GM12892 (cell line): ENCODE measurements at regions not wholly inside any gene's neighbourhood (a gene's known extent, or its start where the extent isn't known, plus 50 kb on each side); places are given as distances from the start of the nearest gene placed in this dataset.

Source experiments
- POLR2A ChIP-seq: IDR thresholded peaks from 2 replicates; pipeline ENCODE4 v1.6.1; 2011; ENCODE audit warnings: low read depth, low read length, control low read depth
- TAF1 ChIP-seq: IDR thresholded peaks from 2 replicates; pipeline ENCODE4 v1.6.1; 2011; ENCODE audit warnings: low read depth, mild to moderate bottlenecking, control low read depth, low read length, borderline replicate concordance

DNA sequence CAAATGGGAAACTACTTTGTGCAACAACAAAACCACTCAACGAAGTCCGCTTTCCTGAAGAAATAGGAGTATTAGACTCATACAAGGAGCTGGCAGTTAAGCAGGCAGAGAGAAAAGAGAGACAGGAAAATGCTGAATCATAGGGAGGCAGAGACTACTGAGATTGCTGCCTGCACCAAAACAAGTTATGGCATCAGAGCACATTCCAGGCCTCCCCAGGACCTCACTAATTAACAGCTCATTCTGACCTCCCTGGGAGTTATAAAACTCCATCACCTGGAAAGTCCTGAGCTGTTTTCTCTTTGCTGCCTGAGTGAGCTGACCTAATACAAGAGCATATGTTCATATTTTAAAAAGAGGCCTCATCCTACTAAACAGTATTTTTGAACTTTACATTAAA, 741.0 kb downstream of the MCTP2 start:
- TF ChIP-seq TAF1: no peak
- no peak for TF ChIP-seq POLR2A
